PC-9 (cell line): ENCODE measurements at regions not wholly inside any gene's neighbourhood (a gene's known extent, or its start where the extent isn't known, plus 50 kb on each side); places are given as distances from the start of the nearest gene placed in this dataset.

ENCODE experiments used
- BruUV-seq: library from RNA; stranded (reverse); fragments of 400-500 nt; replicated peaks from 2 replicates; lab custom pipeline; 2021; lab: Mats Ljungman, UMichigan
- CTCF ChIA-PET: fragments of 300-600 bp; sonication (Branson Sonifier 250); formaldehyde crosslinking; loops from one replicate; lab custom pipeline; 2022; ENCODE audit warnings: antibody characterized with exemption; lab: Charles Lee
- POLR2A ChIA-PET: fragments of 300-600 bp; sonication (Branson Sonifier 250); formaldehyde crosslinking; loops from one replicate; lab custom pipeline; 2022; ENCODE audit warnings: antibody characterized with exemption; ENCODE audit not compliant: unreplicated experiment; lab: Charles Lee
- DNase-seq, 2 experiments: peaks; one replicate each; pipeline versions ENCODE4 v3.0.0 to v3.0.0-alpha.2; 2015 to 2022; ENCODE audit warnings: mixed read lengths in 1 of 2
- H2AFZ ChIP-seq: fragments of 200-600 bp; sonication (generic); 2 replicates; pipeline ENCODE4 v1.8.1; 2017; ENCODE audit warnings: antibody characterized with exemption
- H3F3A ChIP-seq: fragments of 200-600 bp; sonication (generic); 2 replicates; pipeline ENCODE4 v1.8.1; 2017; ENCODE audit warnings: antibody characterized with exemption, mild to moderate bottlenecking, low read depth; ENCODE audit not compliant: insufficient read depth
- H3K27ac ChIP-seq: fragments of 200-600 bp; sonication (generic); 2 replicates; pipeline ENCODE4 v1.6.1; 2016; ENCODE audit warnings: mixed run types
- H3K27me3 ChIP-seq: fragments of 200-600 bp; sonication (generic); 2 replicates; pipeline ENCODE4 v1.6.1; 2016; ENCODE audit warnings: low read depth, mixed run types; ENCODE audit not compliant: insufficient read depth
- H3K36me3 ChIP-seq: fragments of 200-600 bp; sonication (generic); 2 replicates; pipeline ENCODE4 v1.6.1; 2016; ENCODE audit warnings: low read depth, mixed run types
- H3K4me1 ChIP-seq: fragments of 200-600 bp; sonication (generic); replicated peaks from 2 replicates; pipeline ENCODE4 v1.6.1; 2016; ENCODE audit warnings: mixed run types; ENCODE audit not compliant: insufficient read depth
- H3K4me2 ChIP-seq: fragments of 200-600 bp; sonication (generic); 2 replicates; pipeline ENCODE4 v1.6.1; 2017; ENCODE audit warnings: mixed run types
- H3K4me3 ChIP-seq: fragments of 200-600 bp; sonication (generic); 2 replicates; pipeline ENCODE4 v1.6.1; 2016; ENCODE audit warnings: mixed run types
- H3K79me2 ChIP-seq: fragments of 200-600 bp; sonication (generic); 2 replicates; pipeline ENCODE4 v1.6.1; 2017; ENCODE audit warnings: low read depth, mixed run types
- H3K9me2 ChIP-seq: fragments of 200-600 bp; sonication (generic); 2 replicates; pipeline ENCODE4 v1.8.1; 2017; ENCODE audit warnings: mild to moderate bottlenecking; ENCODE audit not compliant: insufficient read depth
- H3K9me3 ChIP-seq: fragments of 200-600 bp; sonication (generic); 2 replicates; pipeline ENCODE4 v1.8.1; 2016; ENCODE audit warnings: low read depth; ENCODE audit not compliant: insufficient read depth
- H4K20me1 ChIP-seq: fragments of 200-600 bp; sonication (generic); 2 replicates; pipeline ENCODE4 v1.8.1; 2017; ENCODE audit not compliant: insufficient read depth
- CTCF ChIP-seq: fragments of 200-600 bp; sonication (generic); conservative IDR thresholded peaks from 2 replicates; pipeline ENCODE4 v1.6.1; 2017; ENCODE audit warnings: mixed run types, antibody characterized with exemption, mild to moderate bottlenecking, moderate library complexity
- EZH2 ChIP-seq: fragments of 200-600 bp; sonication (generic); IDR thresholded peaks from 2 replicates; pipeline ENCODE4 v1.8.0; 2017; ENCODE audit warnings: antibody characterized with exemption, low read depth
- intact Hi-C: fragments of 100-400 bp; cut with micrococcal nuclease; formaldehyde crosslinking; loops from one replicate; pipeline ENCODE4 v1.10.0; 2022; ENCODE audit not compliant: unreplicated experiment

- Histone ChIP-seq H4K20me1 (no peaks in the 10 kb centered on the region), H3K4me3 (no peak overlapping the region), H3K27ac (no peak overlapping the region), H3K9me3 (no peaks in the 10 kb centered on the region), H3K4me1 (no peaks in the 10 kb centered on the region), H3K27me3 (no peaks in the 10 kb centered on the region), H3K4me2 (no peak overlapping the region), H3K9me2 (no peaks in the 10 kb centered on the region), H3K79me2 (no peaks in the 10 kb centered on the region), H3F3A (no peaks in the 10 kb centered on the region), H3K36me3 (no peaks in the 10 kb centered on the region), H2AFZ (no peak overlapping the region)
- POLR2A ChIA-PET: no interaction called here
- no TSS peak for BruUV-seq
- intact Hi-C loops: no loop called here
- DNase-seq: no peak
- CTCF ChIA-PET: no interaction called here
- no peak for TF ChIP-seq EZH2
- no peak for TF ChIP-seq CTCF
Measured at GRCh38 chr1:59070610-59071009, 226.3 kb upstream of the FGGY start.

GRCh38 chr1:59071289-59071688, 225.6 kb upstream of the FGGY start:
- POLR2A ChIA-PET: interaction anchor here (0.6 kb wide), 1 partner anchor 291 kb away, joined by 10 read pairs; no protein-coding TSS in a partner anchor
- no peaks in the 10 kb centered on the region for H3K9me2 ChIP-seq
- no peak for DNase-seq
- intact Hi-C loops: no loop called here
- H3K4me3 ChIP-seq: no peak overlapping the region
- H3K27me3 ChIP-seq: no peaks in the 10 kb centered on the region
- no peak for TF ChIP-seq EZH2
- TF ChIP-seq CTCF: no peak
- no peaks in the 10 kb centered on the region for H3K4me1 ChIP-seq
- H3F3A ChIP-seq: no peaks in the 10 kb centered on the region
- no peak overlapping the region for H3K27ac ChIP-seq
- no peaks in the 10 kb centered on the region for H4K20me1 ChIP-seq
- H3K36me3 ChIP-seq: no peaks in the 10 kb centered on the region
- H2AFZ ChIP-seq: no peak overlapping the region
- H3K79me2 ChIP-seq: no peaks in the 10 kb centered on the region
- H3K9me3 ChIP-seq: no peaks in the 10 kb centered on the region
- CTCF ChIA-PET: no interaction called here
- BruUV-seq: no TSS peak
- H3K4me2 ChIP-seq: no peak overlapping the region

GRCh38 chr1:59071876-59072582, 224.9 kb upstream of the FGGY start:
- Histone ChIP-seq H3K27ac (no peak overlapping the region), H3K4me3 (no peak overlapping the region), H3K27me3 (no peaks in the 10 kb centered on the region), H3K4me2 (no peak overlapping the region), H3K4me1 (no peaks in the 10 kb centered on the region), H4K20me1 (no peaks in the 10 kb centered on the region), H3F3A (no peaks in the 10 kb centered on the region), H3K79me2 (no peaks in the 10 kb centered on the region), H2AFZ (no peak overlapping the region), H3K9me3 (no peaks in the 10 kb centered on the region), H3K9me2 (no peaks in the 10 kb centered on the region), H3K36me3 (no peaks in the 10 kb centered on the region)
- no TSS peak for BruUV-seq
- TF ChIP-seq EZH2 (no peak), CTCF (no peak)
- CTCF ChIA-PET: no interaction called here
- intact Hi-C loops: no loop called here
- POLR2A ChIA-PET: interaction anchor here (0.6 kb wide), 1 partner anchor 292 kb away, joined by 10 read pairs; no protein-coding TSS in a partner anchor
- DNase-seq: no peak
